Panc1 (cell line): ENCODE measurements at regions not wholly inside any gene's neighbourhood (a gene's known extent, or its start where the extent isn't known, plus 50 kb on each side); places are given as distances from the start of the nearest gene placed in this dataset.

Experiments
- ATAC-seq: fragments of 200-7000 bp; cut with Tn5 transposase; 2 replicates; pipeline ENCODE4 v1.9.1; 2020; ENCODE audit warnings: mild to moderate bottlenecking, moderate library complexity
- BruUV-seq: library from RNA; stranded (reverse); fragments of 400-500 nt; replicated peaks from 2 replicates; lab custom pipeline; 2021; lab: Mats Ljungman, UMichigan
- CTCF ChIA-PET: fragments of 300-600 bp; sonication (Branson Sonifier 250); formaldehyde crosslinking; loops from one replicate; lab custom pipeline; 2022; ENCODE audit warnings: antibody characterized with exemption; lab: Charles Lee
- POLR2A ChIA-PET: fragments of 300-600 bp; sonication (Branson Sonifier 250); formaldehyde crosslinking; loops from one replicate; lab custom pipeline; 2022; ENCODE audit warnings: antibody characterized with exemption; lab: Charles Lee
- DNase-seq: peaks from one replicate; pipeline ENCODE4 v3.0.0-alpha.2; 2010; ENCODE audit warnings: low read depth, low spot score
- H3K27ac ChIP-seq: 2 replicates; pipeline ENCODE4 v1.5.1; 2011; ENCODE audit warnings: mild to moderate bottlenecking, low read length, inconsistent platforms
- H3K27me3 ChIP-seq: fragments of 200-500 bp; sonication (Bioruptor generic); 2 replicates; pipeline ENCODE4 v1.6.0; 2014; ENCODE audit warnings: low read length, inconsistent platforms; ENCODE audit not compliant: control insufficient read depth, insufficient read depth
- H3K36me3 ChIP-seq: fragments of 200-500 bp; sonication (Bioruptor generic); 2 replicates; pipeline ENCODE4 v1.5.1; 2014; ENCODE audit warnings: inconsistent platforms, mild to moderate bottlenecking, low read length, moderate library complexity; ENCODE audit not compliant: control insufficient read depth, insufficient read depth
- H3K4me1 ChIP-seq: 2 replicates; pipeline ENCODE4 v1.5.1; 2011; ENCODE audit warnings: inconsistent platforms, mild to moderate bottlenecking, low read length, moderate library complexity; ENCODE audit not compliant: control insufficient read depth, insufficient read depth
- H3K4me3 ChIP-seq, 2 experiments: 2 replicates each; pipeline ENCODE4 v1.5.1; 2011 to 2012; ENCODE audit warnings: low read depth in 2 of 2, low read length in 2 of 2, mild to moderate bottlenecking in 2 of 2, inconsistent platforms in 1 of 2, moderate library complexity in 1 of 2
- H3K9me3 ChIP-seq: fragments of 200-500 bp; sonication (Bioruptor generic); 2 replicates; pipeline ENCODE4 v1.5.1; 2014; ENCODE audit warnings: low read depth, mild to moderate bottlenecking, inconsistent platforms, low read length, moderate library complexity; ENCODE audit not compliant: control insufficient read depth, insufficient read depth
- POLR2AphosphoS5 ChIP-seq: IDR thresholded peaks from 2 replicates; pipeline ENCODE4 v1.6.1; 2012; ENCODE audit warnings: mild to moderate bottlenecking, low read depth, low read length, moderate library complexity
- REST ChIP-seq, 2 experiments: IDR thresholded peaks; 2 replicates each; pipeline ENCODE4 v1.6.1; 2011 to 2012; ENCODE audit warnings: low read depth in 2 of 2, control low read depth in 1 of 2, low read length in 1 of 2, mild to moderate bottlenecking in 1 of 2, moderate library complexity in 1 of 2; ENCODE audit not compliant: insufficient read depth in 1 of 2
- SIN3A ChIP-seq: IDR thresholded peaks from 2 replicates; pipeline ENCODE4 v1.6.1; 2012; ENCODE audit warnings: low read depth, mild to moderate bottlenecking, low read length, moderate library complexity, borderline replicate concordance; ENCODE audit not compliant: insufficient read depth
- TCF7L2 ChIP-seq: IDR thresholded peaks from 2 replicates; pipeline ENCODE4 v1.6.1; 2011; ENCODE audit warnings: mild to moderate bottlenecking, low read depth, low read length, inconsistent platforms
- in situ Hi-C: cut with HindIII; loops from 2 replicates; pipeline ENCODE4 v1.10.0; 2016; ENCODE audit warnings: low sequenced_read_pairs, low pct_unique_long_range_greater_than_20kb
- intact Hi-C: fragments of 100-400 bp; cut with micrococcal nuclease; formaldehyde crosslinking; loops from one replicate; pipeline ENCODE4 v1.10.0; 2022; ENCODE audit not compliant: unreplicated experiment

GRCh38 chr10:120689777-120690529 lies 161.2 kb upstream of the WDR11 start:
- no peaks in the 10 kb centered on the region for H3K36me3 ChIP-seq
- H3K4me1 ChIP-seq = no peaks in the 10 kb centered on the region
- in situ Hi-C loops = no loop called here
- H3K27me3 ChIP-seq = no peaks in the 10 kb centered on the region
- intact Hi-C loops = no loop called here
- ATAC-seq = no peak
- CTCF ChIA-PET = interaction anchor here (0.6 kb wide), 1 partner anchor 358 kb away, joined by 3 read pairs; no protein-coding TSS in a partner anchor
- no peaks in the 10 kb centered on the region for H3K9me3 ChIP-seq
- BruUV-seq = no TSS peak
- POLR2A ChIA-PET = no interaction called here
- no peak overlapping the region for H3K27ac ChIP-seq
- DNase-seq = no peak
- TF ChIP-seq POLR2AphosphoS5 = no peak
- TF ChIP-seq SIN3A = no peak
- no peak overlapping the region for H3K4me3 ChIP-seq

GRCh38 chr10:120691625-120692024 lies 159.5 kb upstream of the WDR11 start:
- POLR2A ChIA-PET = no interaction called here

GRCh38 chr10:120700426-120700825 lies 150.7 kb upstream of the WDR11 start:
- ChIA-PET POLR2A (no interaction called here), CTCF (no interaction called here)
- TF ChIP-seq TCF7L2 = no peak
- Histone ChIP-seq H3K27ac (no peak overlapping the region), H3K9me3 (peaks cover 8% of the 10 kb centered on the region; the same call in 1 of the 2 replicates), H3K36me3 (no peaks in the 10 kb centered on the region), H3K4me1 (no peaks in the 10 kb centered on the region), H3K27me3 (peaks cover 10% of the 10 kb centered on the region), H3K4me3 (no peak overlapping the region)
- ATAC-seq = no peak
- no peak for DNase-seq
- no TSS peak for BruUV-seq
- intact Hi-C loops = no loop called here
- in situ Hi-C loops = no loop called here

More at GRCh38 chr10:120691625-120692024, 159.5 kb upstream of the WDR11 start:
- in situ Hi-C loops = no loop called here
- Histone ChIP-seq H3K4me3 (peak overlapping the region in 1 of 2 experiments; percentile 21; a peak in 1 of 4 replicates), H3K9me3 (no peaks in the 10 kb centered on the region; the same call in 1 of the 2 replicates), H3K4me1 (no peaks in the 10 kb centered on the region), H3K27ac (no peak overlapping the region), H3K36me3 (no peaks in the 10 kb centered on the region), H3K27me3 (no peaks in the 10 kb centered on the region)
- BruUV-seq = no TSS peak
- intact Hi-C loops = no loop called here
- no peak for TF ChIP-seq REST (IDR thresholded peaks at IDR 0.05; ENCODE audit: insufficient read depth in 1 of 2, low read depth in 2 of 2, low read length in 1 of 2)
- no peak for DNase-seq
- CTCF ChIA-PET = no interaction called here
- ATAC-seq = no peak
